K562 (cell line): ENCODE measurements at regions not wholly inside any gene's neighbourhood (a gene's known extent, or its start where the extent isn't known, plus 50 kb on each side); places are given as distances from the start of the nearest gene placed in this dataset.

Experiments used
- BACH1 ChIP-seq: fragments of 200-800 bp; sonication (Bioruptor generic); IDR thresholded peaks from 2 replicates; pipeline ENCODE4 v1.6.1; 2016; ENCODE audit warnings: missing genetic modification characterization, missing compliant biosample characterization
- EHMT2 ChIP-seq: fragments of 450-650 bp; IDR thresholded peaks from 2 replicates; pipeline ENCODE4 v1.6.1; 2018; ENCODE audit warnings: antibody characterized with exemption
- NFIC ChIP-seq: fragments of 450-650 bp; IDR thresholded peaks from 2 replicates; pipeline ENCODE4 v1.6.1; 2017; ENCODE audit warnings: mild to moderate bottlenecking, inconsistent platforms
- NFRKB ChIP-seq: fragments of 450-650 bp; IDR thresholded peaks from 2 replicates; pipeline ENCODE4 v1.6.1; 2016; ENCODE audit warnings: low read depth
- POLR2A ChIP-seq: fragments of 450-650 bp; conservative IDR thresholded peaks from 2 replicates; pipeline ENCODE4 v1.6.1; 2016
- POLR2AphosphoS5 ChIP-seq: IDR thresholded peaks from 2 replicates; pipeline ENCODE4 v1.6.1; 2011; ENCODE audit warnings: mild to moderate bottlenecking, low read depth, low read length, moderate library complexity; ENCODE audit not compliant: control insufficient read depth, insufficient read depth
- RCOR1 ChIP-seq, 2 experiments: IDR thresholded peaks; 2 replicates each; pipeline ENCODE4 v1.6.1; 2012; ENCODE audit warnings: low read depth in 2 of 2, low read length in 2 of 2, borderline replicate concordance in 1 of 2, improper control_type of control experiment in 1 of 2
- SMC3 ChIP-seq: conservative IDR thresholded peaks from 2 replicates; pipeline ENCODE4 v1.6.1; 2011; ENCODE audit warnings: low read depth, low read length, improper control_type of control experiment; ENCODE audit not compliant: insufficient read depth
- ZKSCAN1 ChIP-seq: fragments of 150-350 bp; IDR thresholded peaks from 2 replicates; pipeline ENCODE4 v1.6.1; 2016; ENCODE audit warnings: low read depth, low read length
- ZNF780A ChIP-seq: fragments of 250-450 bp; sonication (Bioruptor Pico); IDR thresholded peaks from 2 replicates; pipeline ENCODE4 v1.5.0; 2021; ENCODE audit warnings: mild to moderate bottlenecking
- TF ChIP-seq, protein P1 (sequence below), 3 experiments: IDR thresholded peaks in 2 of 3; conservative IDR thresholded peaks in 1 of 3; 2 replicates each; pipeline ENCODE4 v1.5.1; 2011 to 2012; ENCODE audit warnings: low read length in 3 of 3, mild to moderate bottlenecking in 3 of 3, control low read depth in 2 of 3, improper control_type of control experiment in 1 of 3, inconsistent platforms in 1 of 3, low read depth in 1 of 3, mixed read lengths in 1 of 3, moderate library complexity in 1 of 3; ENCODE audit not compliant: insufficient read depth in 2 of 3

DNA sequence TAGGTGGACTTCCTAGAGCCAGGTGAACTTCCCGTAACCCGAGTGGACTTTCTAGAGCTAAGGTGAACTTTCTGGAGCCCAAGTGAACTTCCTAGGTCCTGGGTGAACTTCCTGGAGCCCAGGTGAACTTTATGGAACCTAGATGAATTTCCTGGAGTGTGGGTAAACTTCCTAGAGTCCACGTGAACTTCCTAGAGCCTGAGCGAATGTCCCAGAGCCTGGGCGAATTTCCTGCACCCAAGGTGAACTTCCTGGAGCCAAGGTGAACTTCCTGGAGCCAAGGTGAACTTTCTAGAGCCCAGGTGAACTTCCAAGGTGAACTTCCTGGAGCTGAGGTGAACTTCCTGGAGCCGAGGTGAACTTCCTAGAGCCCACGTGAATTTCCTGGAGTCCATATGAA, 70.0 kb downstream of the RTP5 start:
- TF ChIP-seq RCOR1 (IDR thresholded peaks at IDR 0.05; ENCODE audit: borderline replicate concordance in 1 of 2, low read depth in 2 of 2, low read length in 2 of 2) (no peak), BACH1 (tag) (no peak), NFIC (no peak), POLR2A (no peak), ZKSCAN1 (no peak), NFRKB (no peak), ZNF780A (no peak), EHMT2 (no peak), POLR2AphosphoS5 (no peak), SMC3 (no peak)
- TF ChIP-seq, protein P1, sequence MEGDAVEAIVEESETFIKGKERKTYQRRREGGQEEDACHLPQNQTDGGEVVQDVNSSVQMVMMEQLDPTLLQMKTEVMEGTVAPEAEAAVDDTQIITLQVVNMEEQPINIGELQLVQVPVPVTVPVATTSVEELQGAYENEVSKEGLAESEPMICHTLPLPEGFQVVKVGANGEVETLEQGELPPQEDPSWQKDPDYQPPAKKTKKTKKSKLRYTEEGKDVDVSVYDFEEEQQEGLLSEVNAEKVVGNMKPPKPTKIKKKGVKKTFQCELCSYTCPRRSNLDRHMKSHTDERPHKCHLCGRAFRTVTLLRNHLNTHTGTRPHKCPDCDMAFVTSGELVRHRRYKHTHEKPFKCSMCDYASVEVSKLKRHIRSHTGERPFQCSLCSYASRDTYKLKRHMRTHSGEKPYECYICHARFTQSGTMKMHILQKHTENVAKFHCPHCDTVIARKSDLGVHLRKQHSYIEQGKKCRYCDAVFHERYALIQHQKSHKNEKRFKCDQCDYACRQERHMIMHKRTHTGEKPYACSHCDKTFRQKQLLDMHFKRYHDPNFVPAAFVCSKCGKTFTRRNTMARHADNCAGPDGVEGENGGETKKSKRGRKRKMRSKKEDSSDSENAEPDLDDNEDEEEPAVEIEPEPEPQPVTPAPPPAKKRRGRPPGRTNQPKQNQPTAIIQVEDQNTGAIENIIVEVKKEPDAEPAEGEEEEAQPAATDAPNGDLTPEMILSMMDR (IDR thresholded peaks at IDR 0.05 in 2 of 3, conservative IDR thresholded peaks at IDR 0.05 in 1 of 3; ENCODE audit: insufficient read depth in 2 of 3, low read depth in 1 of 3, low read length in 3 of 3): no peak
